RWPE1 (cell line): ENCODE measurements at regions not wholly inside any gene's neighbourhood (a gene's known extent, or its start where the extent isn't known, plus 50 kb on each side); places are given as distances from the start of the nearest gene placed in this dataset.

Source experiments
- CTCF ChIA-PET: fragments of 350-600 bp; sonication (Branson Sonifier 250); formaldehyde crosslinking; extraction: SDS; loops from one replicate; lab custom pipeline; 2021; lab: Yijun Ruan, JAX
- POLR2A ChIA-PET: fragments of 400-600 bp; formaldehyde crosslinking; extraction: SDS; loops from one replicate; lab custom pipeline; 2020; ENCODE audit warnings: antibody characterized with exemption; ENCODE audit not compliant: low non-redundant PET; lab: Yijun Ruan, JAX
- DNase-seq: peaks from one replicate; pipeline ENCODE4 v3.0.0; 2012; ENCODE audit warnings: low spot score
- H3K27ac ChIP-seq: fragments of 450-650 bp; 2 replicates; pipeline ENCODE4 v1.5.1; 2017
- CTCF ChIP-seq: fragments of 450-650 bp; conservative IDR thresholded peaks from 2 replicates; pipeline ENCODE4 v1.5.1; 2017; ENCODE audit warnings: low read depth, mild to moderate bottlenecking

GRCh38 chr12:76679778-76680177, 84.1 kb upstream of the ZDHHC17 start:
- TF ChIP-seq CTCF: no peak
- H3K27ac ChIP-seq: no peak overlapping the region
- CTCF ChIA-PET: no interaction called here
- POLR2A ChIA-PET: no interaction called here
- no peak for DNase-seq

GRCh38 chr12:76680940-76681339, 83.0 kb upstream of the ZDHHC17 start:
- DNase-seq: no peak
- ChIA-PET CTCF (no interaction called here), POLR2A (no interaction called here)
- no peak for TF ChIP-seq CTCF
- no peak overlapping the region for H3K27ac ChIP-seq

- DNase-seq: no peak
- no peak for TF ChIP-seq CTCF
- no peak overlapping the region for H3K27ac ChIP-seq
- ChIA-PET CTCF (interaction anchor here (0.5 to 0.6 kb wide), 2 partner anchors 19 to 1614 kb away, joined by 3 to 5 read pairs; no protein-coding TSS in a partner anchor), POLR2A (no interaction called here)
Observed at GRCh38 chr12:76685246-76685678, 78.7 kb upstream of the ZDHHC17 start.

- ChIA-PET CTCF (interaction anchor here (0.6 to 1.0 kb wide), 2 partner anchors 13 to 16 kb away, joined by 3 to 6 read pairs; no protein-coding TSS in a partner anchor), POLR2A (no interaction called here)
- no peak for DNase-seq
- no peak for TF ChIP-seq CTCF
- H3K27ac ChIP-seq: no peak overlapping the region
Observed at GRCh38 chr12:76687981-76688380, 75.9 kb upstream of the ZDHHC17 start.

GRCh38 chr12:76688631-76689030, 75.3 kb upstream of the ZDHHC17 start:
- TF ChIP-seq CTCF: no peak
- no peak for DNase-seq
- ChIA-PET CTCF (interaction anchor here (1.0 kb wide), 1 partner anchor 15 kb away, joined by 6 read pairs; no protein-coding TSS in a partner anchor), POLR2A (no interaction called here)
- no peak overlapping the region for H3K27ac ChIP-seq

- CTCF ChIA-PET: no interaction called here
- POLR2A ChIA-PET: no interaction called here
- no peak overlapping the region for H3K27ac ChIP-seq
- no peak for DNase-seq
- TF ChIP-seq CTCF: no peak
Observed at GRCh38 chr12:76690921-76691700, 72.8 kb upstream of the ZDHHC17 start.
